GM23338 (cell line): ENCODE measurements at regions not wholly inside any gene's neighbourhood (a gene's known extent, or its start where the extent isn't known, plus 50 kb on each side); places are given as distances from the start of the nearest gene placed in this dataset.

Source experiments
- EZH2 ChIP-seq: fragments of 200-600 bp; sonication (generic); IDR thresholded peaks from one replicate; pipeline ENCODE4 v1.8.0; 2017; ENCODE audit warnings: antibody characterized with exemption, mild to moderate bottlenecking, low read depth; ENCODE audit not compliant: unreplicated experiment
- NANOG ChIP-seq: IDR thresholded peaks from 2 replicates; pipeline ENCODE4 v1.6.1; 2016; ENCODE audit warnings: antibody characterized with exemption, borderline replicate concordance
- REST ChIP-seq: IDR thresholded peaks from one replicate; pipeline ENCODE4 v1.6.1; 2018; ENCODE audit warnings: antibody characterized with exemption; ENCODE audit not compliant: unreplicated experiment
- TF ChIP-seq, protein P1 (sequence below), 2 experiments: fragments of 200-600 bp in 1 of 2; sonication (generic) in 1 of 2; conservative IDR thresholded peaks; 2 replicates each; pipeline versions ENCODE4 v1.5.1 to v1.6.1; 2016 to 2017; ENCODE audit warnings: antibody characterized with exemption in 2 of 2, low read depth in 2 of 2, mild to moderate bottlenecking in 2 of 2, moderate library complexity in 1 of 2

DNA sequence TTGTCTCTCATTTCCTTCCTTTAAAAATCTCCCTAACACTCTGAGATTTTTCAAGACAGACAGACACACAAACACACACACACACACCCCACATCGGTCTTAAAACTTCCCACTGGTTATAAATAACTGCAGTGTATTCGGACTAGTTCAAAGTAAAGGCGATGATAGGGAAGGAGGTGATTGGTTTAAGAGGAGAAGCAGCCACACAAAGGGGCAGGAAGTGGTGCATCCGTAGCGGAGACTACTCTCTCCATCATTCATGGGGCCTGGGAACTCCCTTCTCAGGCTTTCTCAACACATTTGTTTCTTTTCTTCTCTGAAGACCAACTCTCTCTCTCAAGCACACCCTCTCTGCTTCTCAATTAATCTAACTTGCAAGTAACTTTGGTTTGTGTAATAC, 149.1 kb upstream of the DPP10 start:
- TF ChIP-seq EZH2 (no peak), REST (no peak), NANOG (no peak)
- TF ChIP-seq, protein P1, sequence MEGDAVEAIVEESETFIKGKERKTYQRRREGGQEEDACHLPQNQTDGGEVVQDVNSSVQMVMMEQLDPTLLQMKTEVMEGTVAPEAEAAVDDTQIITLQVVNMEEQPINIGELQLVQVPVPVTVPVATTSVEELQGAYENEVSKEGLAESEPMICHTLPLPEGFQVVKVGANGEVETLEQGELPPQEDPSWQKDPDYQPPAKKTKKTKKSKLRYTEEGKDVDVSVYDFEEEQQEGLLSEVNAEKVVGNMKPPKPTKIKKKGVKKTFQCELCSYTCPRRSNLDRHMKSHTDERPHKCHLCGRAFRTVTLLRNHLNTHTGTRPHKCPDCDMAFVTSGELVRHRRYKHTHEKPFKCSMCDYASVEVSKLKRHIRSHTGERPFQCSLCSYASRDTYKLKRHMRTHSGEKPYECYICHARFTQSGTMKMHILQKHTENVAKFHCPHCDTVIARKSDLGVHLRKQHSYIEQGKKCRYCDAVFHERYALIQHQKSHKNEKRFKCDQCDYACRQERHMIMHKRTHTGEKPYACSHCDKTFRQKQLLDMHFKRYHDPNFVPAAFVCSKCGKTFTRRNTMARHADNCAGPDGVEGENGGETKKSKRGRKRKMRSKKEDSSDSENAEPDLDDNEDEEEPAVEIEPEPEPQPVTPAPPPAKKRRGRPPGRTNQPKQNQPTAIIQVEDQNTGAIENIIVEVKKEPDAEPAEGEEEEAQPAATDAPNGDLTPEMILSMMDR (conservative IDR thresholded peaks at IDR 0.05; ENCODE audit: low read depth in 2 of 2), result no peak
